ENCODE measurements at regions not wholly inside any gene's neighbourhood (a gene's known extent, or its start where the extent isn't known, plus 50 kb on each side); places are given as distances from the start of the nearest gene placed in this dataset.

- peaks cover 13% of the 10 kb centered on the region for H3K9me3 ChIP-seq (ENCODE audit: insufficient read depth, low read depth, low read length)
- no peaks in the 10 kb centered on the region for H3K27me3 ChIP-seq (ENCODE audit: insufficient read depth, low read length)
- no peak overlapping the region for H3K9ac ChIP-seq (ENCODE audit: low read depth, low read length)
- H3K36me3 ChIP-seq (ENCODE audit: insufficient read depth, low read depth, low read length): 0 out of 2 replicates have a peak, but pooled peaks cover 10% of the 10 kb centered on the region
- H3K4me3 ChIP-seq (ENCODE audit: low read length): no peak overlapping the region
- no peaks in the 10 kb centered on the region; the same call in 1 of the 2 replicates for H3K4me1 ChIP-seq (ENCODE audit: insufficient read depth, low read length)
- no peak overlapping the region for H3K27ac ChIP-seq (ENCODE audit: low read length)
Observed at GRCh38 chr1:96059736-96060135, 661.8 kb upstream of the PTBP2 start.

- no peak overlapping the region for H3K27ac ChIP-seq (ENCODE audit: low read length)
- no peaks in the 10 kb centered on the region; the same call in 1 of the 2 replicates for H3K4me1 ChIP-seq (ENCODE audit: insufficient read depth, low read length)
- 0 out of 2 replicates have a peak, but pooled peaks cover 10% of the 10 kb centered on the region for H3K36me3 ChIP-seq (ENCODE audit: insufficient read depth, low read depth, low read length)
- H3K27me3 ChIP-seq (ENCODE audit: insufficient read depth, low read length): no peaks in the 10 kb centered on the region
- H3K4me3 ChIP-seq (ENCODE audit: low read length): 0 out of 2 replicates have a peak overlapping the region, but pooled peaks have one; percentile 25
- peaks cover 13% of the 10 kb centered on the region for H3K9me3 ChIP-seq (ENCODE audit: insufficient read depth, low read depth, low read length)
- H3K9ac ChIP-seq (ENCODE audit: low read depth, low read length): no peak overlapping the region
Observed at GRCh38 chr1:96060621-96061020, 661.0 kb upstream of the PTBP2 start.

- Histone ChIP-seq H3K36me3 (ENCODE audit: insufficient read depth, low read depth, low read length) (no peaks in the 10 kb centered on the region), H3K9ac (ENCODE audit: low read depth, low read length) (no peak overlapping the region), H3K27ac (ENCODE audit: low read length) (no peak overlapping the region), H3K4me1 (ENCODE audit: insufficient read depth, low read length) (no peaks in the 10 kb centered on the region), H3K4me3 (ENCODE audit: low read length) (no peak overlapping the region), H3K27me3 (ENCODE audit: insufficient read depth, low read length) (no peaks in the 10 kb centered on the region), H3K9me3 (ENCODE audit: insufficient read depth, low read depth, low read length) (no peaks in the 10 kb centered on the region)
Observed at GRCh38 chr1:96072021-96072420, 649.6 kb upstream of the PTBP2 start.

- H3K9me3 ChIP-seq (ENCODE audit: insufficient read depth, low read depth, low read length): no peaks in the 10 kb centered on the region
- H3K4me3 ChIP-seq (ENCODE audit: low read length): no peak overlapping the region
- no peaks in the 10 kb centered on the region for H3K27me3 ChIP-seq (ENCODE audit: insufficient read depth, low read length)
- H3K36me3 ChIP-seq (ENCODE audit: insufficient read depth, low read depth, low read length): no peaks in the 10 kb centered on the region
- no peaks in the 10 kb centered on the region for H3K4me1 ChIP-seq (ENCODE audit: insufficient read depth, low read length)
- no peak overlapping the region for H3K27ac ChIP-seq (ENCODE audit: low read length)
- H3K9ac ChIP-seq (ENCODE audit: low read depth, low read length): no peak overlapping the region
Observed at GRCh38 chr1:96073100-96073499, 648.5 kb upstream of the PTBP2 start.

- no peaks in the 10 kb centered on the region for H3K9me3 ChIP-seq (ENCODE audit: insufficient read depth, low read depth, low read length)
- no peaks in the 10 kb centered on the region for H3K4me1 ChIP-seq (ENCODE audit: insufficient read depth, low read length)
- no peak overlapping the region for H3K4me3 ChIP-seq (ENCODE audit: low read length)
- no peaks in the 10 kb centered on the region for H3K36me3 ChIP-seq (ENCODE audit: insufficient read depth, low read depth, low read length)
- H3K9ac ChIP-seq (ENCODE audit: low read depth, low read length): no peak overlapping the region
- no peak overlapping the region for H3K27ac ChIP-seq (ENCODE audit: low read length)
- no peaks in the 10 kb centered on the region for H3K27me3 ChIP-seq (ENCODE audit: insufficient read depth, low read length)
Observed at GRCh38 chr1:96074422-96074821, 647.2 kb upstream of the PTBP2 start.

GRCh38 chr1:96074876-96075577, 646.6 kb upstream of the PTBP2 start:
- no peaks in the 10 kb centered on the region for H3K27me3 ChIP-seq (ENCODE audit: insufficient read depth, low read length)
- no peak overlapping the region for H3K9ac ChIP-seq (ENCODE audit: low read depth, low read length)

GRCh38 chr1:96075704-96076455, 645.7 kb upstream of the PTBP2 start:
- H3K36me3 ChIP-seq (ENCODE audit: insufficient read depth, low read depth, low read length): no peaks in the 10 kb centered on the region
- H3K27me3 ChIP-seq (ENCODE audit: insufficient read depth, low read length): no peaks in the 10 kb centered on the region
- H3K4me1 ChIP-seq (ENCODE audit: insufficient read depth, low read length): no peaks in the 10 kb centered on the region
- no peak overlapping the region for H3K27ac ChIP-seq (ENCODE audit: low read length)
- no peak overlapping the region for H3K4me3 ChIP-seq (ENCODE audit: low read length)
- no peak overlapping the region for H3K9ac ChIP-seq (ENCODE audit: low read depth, low read length)
- no peaks in the 10 kb centered on the region for H3K9me3 ChIP-seq (ENCODE audit: insufficient read depth, low read depth, low read length)

More at GRCh38 chr1:96074876-96075577, 646.6 kb upstream of the PTBP2 start:
- no peaks in the 10 kb centered on the region for H3K4me1 ChIP-seq (ENCODE audit: insufficient read depth, low read length)
- H3K27ac ChIP-seq (ENCODE audit: low read length): no peak overlapping the region
- no peaks in the 10 kb centered on the region for H3K36me3 ChIP-seq (ENCODE audit: insufficient read depth, low read depth, low read length)
- no peak overlapping the region for H3K4me3 ChIP-seq (ENCODE audit: low read length)
- no peaks in the 10 kb centered on the region for H3K9me3 ChIP-seq (ENCODE audit: insufficient read depth, low read depth, low read length)

- Histone ChIP-seq H3K9ac (ENCODE audit: low read depth, low read length) (no peak overlapping the region), H3K27ac (ENCODE audit: low read length) (no peak overlapping the region), H3K27me3 (ENCODE audit: insufficient read depth, low read length) (no peaks in the 10 kb centered on the region), H3K4me3 (ENCODE audit: low read length) (no peak overlapping the region), H3K9me3 (ENCODE audit: insufficient read depth, low read depth, low read length) (no peaks in the 10 kb centered on the region), H3K36me3 (ENCODE audit: insufficient read depth, low read depth, low read length) (no peaks in the 10 kb centered on the region), H3K4me1 (ENCODE audit: insufficient read depth, low read length) (no peaks in the 10 kb centered on the region)
Observed at GRCh38 chr1:96076589-96076988, 645.0 kb upstream of the PTBP2 start.

GRCh38 chr1:96079581-96079980, 642.0 kb upstream of the PTBP2 start:
- H3K4me1 ChIP-seq (ENCODE audit: insufficient read depth, low read length): no peaks in the 10 kb centered on the region
- no peaks in the 10 kb centered on the region for H3K36me3 ChIP-seq (ENCODE audit: insufficient read depth, low read depth, low read length)
- H3K9ac ChIP-seq (ENCODE audit: low read depth, low read length): no peak overlapping the region
- no peaks in the 10 kb centered on the region for H3K9me3 ChIP-seq (ENCODE audit: insufficient read depth, low read depth, low read length)
- H3K27ac ChIP-seq (ENCODE audit: low read length): no peak overlapping the region
- no peaks in the 10 kb centered on the region for H3K27me3 ChIP-seq (ENCODE audit: insufficient read depth, low read length)
- no peak overlapping the region for H3K4me3 ChIP-seq (ENCODE audit: low read length)

GRCh38 chr1:96080925-96081324, 640.7 kb upstream of the PTBP2 start:
- Histone ChIP-seq H3K36me3 (ENCODE audit: insufficient read depth, low read depth, low read length) (no peaks in the 10 kb centered on the region), H3K9ac (ENCODE audit: low read depth, low read length) (no peak overlapping the region), H3K27me3 (ENCODE audit: insufficient read depth, low read length) (no peaks in the 10 kb centered on the region), H3K27ac (ENCODE audit: low read length) (no peak overlapping the region), H3K9me3 (ENCODE audit: insufficient read depth, low read depth, low read length) (no peaks in the 10 kb centered on the region), H3K4me3 (ENCODE audit: low read length) (no peak overlapping the region), H3K4me1 (ENCODE audit: insufficient read depth, low read length) (no peaks in the 10 kb centered on the region)

GRCh38 chr1:96087719-96088118, 633.9 kb upstream of the PTBP2 start:
- no peak overlapping the region for H3K9ac ChIP-seq (ENCODE audit: low read depth, low read length)

GRCh38 chr1:96090134-96090533, 631.5 kb upstream of the PTBP2 start:
- Histone ChIP-seq H3K4me1 (ENCODE audit: insufficient read depth, low read length) (no peaks in the 10 kb centered on the region), H3K4me3 (ENCODE audit: low read length) (no peak overlapping the region), H3K27ac (ENCODE audit: low read length) (no peak overlapping the region), H3K9ac (ENCODE audit: low read depth, low read length) (no peak overlapping the region), H3K27me3 (ENCODE audit: insufficient read depth, low read length) (no peaks in the 10 kb centered on the region), H3K9me3 (ENCODE audit: insufficient read depth, low read depth, low read length) (no peaks in the 10 kb centered on the region), H3K36me3 (ENCODE audit: insufficient read depth, low read depth, low read length) (no peaks in the 10 kb centered on the region)

More at GRCh38 chr1:96087719-96088118, 633.9 kb upstream of the PTBP2 start:
- H3K4me1 ChIP-seq (ENCODE audit: insufficient read depth, low read length): no peaks in the 10 kb centered on the region
- no peak overlapping the region for H3K27ac ChIP-seq (ENCODE audit: low read length)
- no peaks in the 10 kb centered on the region for H3K36me3 ChIP-seq (ENCODE audit: insufficient read depth, low read depth, low read length)
- no peaks in the 10 kb centered on the region for H3K27me3 ChIP-seq (ENCODE audit: insufficient read depth, low read length)
- no peaks in the 10 kb centered on the region for H3K9me3 ChIP-seq (ENCODE audit: insufficient read depth, low read depth, low read length)
- H3K4me3 ChIP-seq (ENCODE audit: low read length): no peak overlapping the region
